Psoas muscle (tissue), 7 donors: ENCODE measurements at regions not wholly inside any gene's neighbourhood (a gene's known extent, or its start where the extent isn't known, plus 50 kb on each side); places are given as distances from the start of the nearest gene placed in this dataset.

Experiments used
- ATAC-seq, 4 donors: fragments of 200-7000 bp; cut with Tn5 transposase; one replicate each; pipeline ENCODE4 v1.9.1; 2020; ENCODE audit warnings: moderate library complexity in 3 of 4, mild to moderate bottlenecking in 2 of 4
- DNase-seq, 2 donors: peaks; one replicate each; pipeline ENCODE4 v3.0.0-alpha.2; 2020
- H3K27ac ChIP-seq: fragments of 200-600 bp; one replicate; pipeline ENCODE4 v1.8.0; 2022
- H3K27me3 ChIP-seq, 3 donors: fragments of 200-600 bp in 1 of 3; one replicate each; pipeline versions ENCODE4 v1.6.1 to v1.8.0; 2013 to 2022; ENCODE audit warnings: low read length in 2 of 3, mild to moderate bottlenecking in 2 of 3, moderate library complexity in 1 of 3; ENCODE audit not compliant: insufficient read depth in 3 of 3
- H3K36me3 ChIP-seq, 2 donors: fragments of 200-600 bp in 1 of 2; one replicate each; pipeline versions ENCODE4 v1.6.1 to v1.8.0; 2013 to 2022; ENCODE audit warnings: low read depth in 1 of 2, mild to moderate bottlenecking in 1 of 2, moderate library complexity in 1 of 2; ENCODE audit not compliant: insufficient read depth in 1 of 2
- H3K4me1 ChIP-seq: fragments of 200-600 bp; one replicate; pipeline ENCODE4 v1.8.0; 2022
- H3K4me3 ChIP-seq: fragments of 200-600 bp; one replicate; pipeline ENCODE4 v1.8.0; 2022; ENCODE audit warnings: mild to moderate bottlenecking
- H3K9me3 ChIP-seq: fragments of 200-600 bp; one replicate; pipeline ENCODE4 v1.8.0; 2022
- WGBS, 3 donors: extraction: QIAGEN DNeasy Blood & Tissue Kit; methylation state at CpG; one replicate each; pipeline versions ENCODE4 v1.1.6 to v1.1.7; 2013; 5-methylcytosine and 5-hydroxymethylcytosine counted together
- intact Hi-C, 2 donors: fragments of 100-400 bp; cut with DNase I; formaldehyde crosslinking; loops; one replicate each; pipeline versions ENCODE4 v1.11.0 to v1.14.2; 2022
- TF ChIP-seq, protein P1 (sequence below): fragments of 200-600 bp; IDR thresholded peaks from one replicate; pipeline ENCODE4 v1.8.0; 2022; ENCODE audit warnings: antibody characterized with exemption
- donor health status: healthy with polysubstance abuse.
- donor health status: DM: no; HTN: no; CAD: no; lungs with moderate emphysema.
- donor health status: Bipolar disorder and iron deficiency.
- donor health status: healthy.
- donor health status: DM: yes; HTN: yes; CAD: no.
- donor health status: DM: no; HTN: no; CAD: no.
- donor health status: DM: yes; HTN: yes; CAD: no.

GRCh38 chr16:86215979-86216585 is 294.2 kb upstream of the FOXF1 start:
- Histone ChIP-seq H3K27me3 (peaks cover 0 to 13% (median 0%) of the 10 kb centered on the region in 3 donors), H3K9me3 (no peaks in the 10 kb centered on the region), H3K27ac (no peak overlapping the region), H3K4me1 (no peaks in the 10 kb centered on the region), H3K36me3 (no peaks in the 10 kb centered on the region), H3K4me3 (no peak overlapping the region)
- ATAC-seq: no peak
- TF ChIP-seq, protein P1, sequence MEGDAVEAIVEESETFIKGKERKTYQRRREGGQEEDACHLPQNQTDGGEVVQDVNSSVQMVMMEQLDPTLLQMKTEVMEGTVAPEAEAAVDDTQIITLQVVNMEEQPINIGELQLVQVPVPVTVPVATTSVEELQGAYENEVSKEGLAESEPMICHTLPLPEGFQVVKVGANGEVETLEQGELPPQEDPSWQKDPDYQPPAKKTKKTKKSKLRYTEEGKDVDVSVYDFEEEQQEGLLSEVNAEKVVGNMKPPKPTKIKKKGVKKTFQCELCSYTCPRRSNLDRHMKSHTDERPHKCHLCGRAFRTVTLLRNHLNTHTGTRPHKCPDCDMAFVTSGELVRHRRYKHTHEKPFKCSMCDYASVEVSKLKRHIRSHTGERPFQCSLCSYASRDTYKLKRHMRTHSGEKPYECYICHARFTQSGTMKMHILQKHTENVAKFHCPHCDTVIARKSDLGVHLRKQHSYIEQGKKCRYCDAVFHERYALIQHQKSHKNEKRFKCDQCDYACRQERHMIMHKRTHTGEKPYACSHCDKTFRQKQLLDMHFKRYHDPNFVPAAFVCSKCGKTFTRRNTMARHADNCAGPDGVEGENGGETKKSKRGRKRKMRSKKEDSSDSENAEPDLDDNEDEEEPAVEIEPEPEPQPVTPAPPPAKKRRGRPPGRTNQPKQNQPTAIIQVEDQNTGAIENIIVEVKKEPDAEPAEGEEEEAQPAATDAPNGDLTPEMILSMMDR: no peak
- 66 to 76% (median 76%) methylated on average over 9 of the region's 9 CpGs for WGBS, 3 donors
- DNase-seq: no peak
- intact Hi-C loops: no loop called here

DNA sequence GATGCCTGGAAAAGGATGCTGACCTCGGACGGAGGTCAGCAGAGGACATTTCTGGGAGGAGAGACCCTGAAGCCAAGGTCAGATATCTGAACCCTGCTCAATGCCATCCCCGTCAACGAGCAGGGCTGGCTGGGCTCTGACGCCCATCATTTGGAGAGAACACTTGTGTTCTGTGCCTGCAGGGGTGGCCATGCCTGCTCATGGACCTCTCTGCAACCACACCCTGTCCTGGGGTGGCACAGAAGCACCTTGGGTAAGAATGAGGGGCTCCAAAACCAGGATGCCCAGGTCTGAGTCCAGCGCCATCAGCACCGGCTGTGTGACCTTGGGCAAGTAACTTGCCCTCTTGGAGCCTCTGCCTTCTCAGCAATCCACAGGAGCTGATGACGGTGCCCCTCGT is 293.7 kb upstream of the FOXF1 start:
- Histone ChIP-seq H3K27ac (no peak overlapping the region), H3K4me3 (no peak overlapping the region), H3K9me3 (no peaks in the 10 kb centered on the region), H3K27me3 (peaks cover 0 to 18% (median 0%) of the 10 kb centered on the region in 3 donors), H3K4me1 (no peaks in the 10 kb centered on the region), H3K36me3 (no peaks in the 10 kb centered on the region)
- ATAC-seq (no peak), DNase-seq (no peak)
- 81 to 87% (median 82%) methylated on average over 8 to 9 of the region's 9 CpGs for WGBS, 3 donors
- intact Hi-C loops: no loop called here
- TF ChIP-seq, protein P1: no peak

- TF ChIP-seq, protein P1: no peak
- Histone ChIP-seq H3K27me3 (peaks cover 0 to 23% (median 0%) of the 10 kb centered on the region in 3 donors), H3K4me1 (no peaks in the 10 kb centered on the region), H3K4me3 (no peak overlapping the region), H3K27ac (no peak overlapping the region), H3K36me3 (no peaks in the 10 kb centered on the region), H3K9me3 (no peaks in the 10 kb centered on the region)
- intact Hi-C loops: no loop called here
- 69 to 75% (median 73%) methylated on average over 26 to 27 of the region's 27 CpGs for WGBS, 3 donors
- DNase-seq (no peak), ATAC-seq (no peak)
These were observed 293.1 kb upstream of the FOXF1 start for GRCh38 chr16:86217001-86217890.

GRCh38 chr16:86217891-86218270 is 292.4 kb upstream of the FOXF1 start:
- Histone ChIP-seq H3K9me3 (no peaks in the 10 kb centered on the region), H3K4me3 (no peak overlapping the region), H3K36me3 (no peaks in the 10 kb centered on the region), H3K4me1 (no peaks in the 10 kb centered on the region), H3K27ac (no peak overlapping the region), H3K27me3 (peaks cover 0 to 26% (median 3%) of the 10 kb centered on the region in 3 donors)
- no peak for ATAC-seq
- WGBS, 3 donors: 59 to 82% (median 67%) methylated on average over 7 of the region's 7 CpGs
- intact Hi-C loops: no loop called here
- TF ChIP-seq, protein P1: no peak
- DNase-seq: no peak
